Esophagus (tissue), 2 donors: ENCODE measurements at regions not wholly inside any gene's neighbourhood (a gene's known extent, or its start where the extent isn't known, plus 50 kb on each side); places are given as distances from the start of the nearest gene placed in this dataset.

ENCODE experiments used
- H3K27ac ChIP-seq, 2 donors: one replicate each; pipeline ENCODE4 v1.5.1; 2013; ENCODE audit warnings: low read depth in 2 of 2, mild to moderate bottlenecking in 2 of 2, inconsistent platforms in 1 of 2, low read length in 1 of 2, moderate library complexity in 1 of 2
- H3K27me3 ChIP-seq, 2 donors: one replicate each; pipeline ENCODE4 v1.6.1; 2013; ENCODE audit warnings: low read length in 2 of 2, control low read depth in 1 of 2, mild to moderate bottlenecking in 1 of 2; ENCODE audit not compliant: insufficient read depth in 2 of 2, control insufficient read depth in 1 of 2
- H3K36me3 ChIP-seq, 2 donors: one replicate each; pipeline ENCODE4 v1.6.1; 2013; ENCODE audit warnings: low read length in 1 of 2; ENCODE audit not compliant: control insufficient read depth in 2 of 2, insufficient read depth in 2 of 2
- H3K4me1 ChIP-seq, 2 donors: one replicate each; pipeline ENCODE4 v1.6.1; 2013; ENCODE audit warnings: low read length in 1 of 2; ENCODE audit not compliant: control insufficient read depth in 2 of 2, insufficient read depth in 2 of 2
- H3K4me3 ChIP-seq, 2 donors: one replicate each; pipeline ENCODE4 v1.5.1; 2013; ENCODE audit warnings: low read length in 2 of 2, mild to moderate bottlenecking in 2 of 2, low read depth in 1 of 2, moderate library complexity in 1 of 2
- H3K9me3 ChIP-seq, 2 donors: one replicate each; pipeline ENCODE4 v1.6.1; 2013; ENCODE audit warnings: mild to moderate bottlenecking in 2 of 2, low read depth in 1 of 2, low read length in 1 of 2, moderate library complexity in 1 of 2; ENCODE audit not compliant: control insufficient read depth in 2 of 2, insufficient read depth in 1 of 2
- WGBS, 2 donors: extraction: QIAGEN DNeasy Blood & Tissue Kit; methylation state at CpG; one replicate each; pipeline ENCODE4 v1.1.7; 2013; 5-methylcytosine and 5-hydroxymethylcytosine counted together
- donor health status: healthy with polysubstance abuse.
- donor health status: Bipolar disorder and iron deficiency.

DNA sequence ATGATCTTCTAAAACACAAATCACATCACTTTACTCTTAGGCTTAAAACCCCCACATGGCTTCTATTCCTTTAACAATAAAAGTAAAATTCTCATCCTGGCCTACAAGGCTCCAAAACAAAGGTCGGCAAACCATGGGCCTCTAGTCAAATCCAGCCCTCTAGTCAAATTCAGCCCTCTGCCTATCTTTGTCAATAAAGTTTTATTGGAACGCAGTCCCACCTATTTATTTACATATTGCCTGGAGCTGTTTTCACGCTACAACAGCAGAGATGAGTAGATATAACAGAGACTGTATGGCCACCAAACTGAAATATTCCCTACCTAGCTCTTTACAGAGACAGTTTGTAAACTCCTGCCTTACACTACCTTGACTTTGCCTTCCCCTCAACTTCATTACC is 178.8 kb downstream of the PTPN20 start:
- Histone ChIP-seq H3K27me3 (peaks cover 0 to 3% of the 10 kb centered on the region in 2 donors), H3K9me3 (peaks cover 0 to 2% of the 10 kb centered on the region in 2 donors), H3K36me3 (no peaks in the 10 kb centered on the region), H3K4me1 (no peaks in the 10 kb centered on the region), H3K27ac (no peak overlapping the region), H3K4me3 (no peak overlapping the region)
- WGBS, 2 donors, result 92 to 95% methylated on average over 3 of the region's 3 CpGs

DNA sequence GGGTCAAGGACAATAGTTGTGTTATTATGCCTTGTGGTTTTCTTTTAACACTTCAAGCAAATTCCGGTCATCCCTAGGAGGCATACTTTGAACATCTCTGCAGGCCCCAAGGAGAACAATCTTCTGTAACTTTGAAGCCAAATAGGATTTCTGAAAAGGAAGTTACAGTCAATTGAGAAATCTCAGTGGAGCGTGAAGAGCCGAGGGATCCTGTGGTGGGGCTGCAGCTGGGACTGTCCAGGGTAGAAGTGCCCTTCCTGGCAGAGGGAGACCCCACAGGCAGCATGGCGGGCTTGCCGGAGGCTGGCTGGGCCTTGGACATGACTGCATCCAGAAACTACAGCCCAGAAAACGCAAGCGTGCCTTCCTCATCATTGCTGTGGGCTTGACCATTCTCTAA is 179.7 kb downstream of the PTPN20 start:
- no peak overlapping the region for H3K27ac ChIP-seq
- no peak overlapping the region for H3K4me3 ChIP-seq
- H3K9me3 ChIP-seq, result peaks cover 0 to 2% of the 10 kb centered on the region in 2 donors
- peaks cover 0 to 3% of the 10 kb centered on the region in 2 donors for H3K27me3 ChIP-seq
- no peaks in the 10 kb centered on the region for H3K36me3 ChIP-seq
- H3K4me1 ChIP-seq, result no peaks in the 10 kb centered on the region
- WGBS, 2 donors, result 68 to 85% methylated on average over 7 of the region's 7 CpGs

DNA sequence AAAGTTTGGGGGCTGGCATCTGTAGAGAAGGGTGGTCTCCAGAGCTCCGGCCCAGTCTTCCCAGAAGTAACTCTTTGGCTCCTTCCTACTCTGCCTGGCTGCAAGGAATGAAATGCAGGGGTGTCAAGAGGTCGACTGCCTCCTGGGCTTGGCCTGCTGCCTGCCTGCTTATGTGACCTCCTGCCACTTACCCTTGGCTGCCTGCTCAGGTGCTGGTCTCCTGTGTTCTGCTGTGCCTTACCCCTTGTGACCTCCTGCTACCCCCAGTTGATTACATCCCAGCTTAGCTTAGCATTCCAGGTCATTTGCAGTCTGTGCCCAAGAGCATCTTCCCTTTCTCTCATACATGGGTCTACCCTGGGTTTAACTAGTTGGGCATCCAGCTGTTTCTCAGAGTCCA is 180.2 kb downstream of the PTPN20 start:
- H3K4me3 ChIP-seq, result no peak overlapping the region
- no peaks in the 10 kb centered on the region for H3K4me1 ChIP-seq
- peaks cover 0 to 3% of the 10 kb centered on the region in 2 donors for H3K27me3 ChIP-seq
- no peaks in the 10 kb centered on the region for H3K36me3 ChIP-seq
- peaks cover 0 to 2% of the 10 kb centered on the region in 2 donors for H3K9me3 ChIP-seq
- WGBS, 2 donors, result 77 to 80% methylated on average over 2 of the region's 2 CpGs
- no peak overlapping the region for H3K27ac ChIP-seq

DNA sequence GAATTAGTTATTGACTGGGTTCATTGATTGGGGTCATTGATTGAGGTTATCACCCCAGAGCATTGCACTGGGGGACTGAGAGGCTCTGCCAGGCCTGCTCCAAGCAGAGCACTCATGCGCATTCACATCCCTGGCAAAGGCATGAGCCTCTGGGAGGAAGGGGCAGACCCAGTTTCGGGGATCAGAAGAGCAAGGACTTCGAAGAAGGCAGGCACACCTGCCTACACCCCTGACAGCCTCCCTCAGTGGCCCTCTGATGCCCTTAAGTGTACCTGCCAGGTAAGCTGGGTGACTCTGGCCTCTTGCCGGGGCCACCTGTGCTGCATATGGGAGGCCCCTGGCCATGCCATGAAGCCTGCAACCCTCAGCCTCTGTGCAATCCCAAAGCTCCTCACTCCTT is 181.1 kb downstream of the PTPN20 start:
- no peaks in the 10 kb centered on the region for H3K4me1 ChIP-seq
- H3K9me3 ChIP-seq, result peaks cover 0 to 2% of the 10 kb centered on the region in 2 donors
- WGBS, 2 donors, result 87 to 97% methylated on average over 4 of the region's 4 CpGs
- H3K4me3 ChIP-seq, result no peak overlapping the region
- peaks cover 0 to 3% of the 10 kb centered on the region in 2 donors for H3K27me3 ChIP-seq
- H3K36me3 ChIP-seq, result no peaks in the 10 kb centered on the region
- no peak overlapping the region for H3K27ac ChIP-seq

- 59 to 65% methylated on average over 5 of the region's 5 CpGs for WGBS, 2 donors
- Histone ChIP-seq H3K9me3 (peaks cover 0 to 2% of the 10 kb centered on the region in 2 donors), H3K27ac (no peak overlapping the region)
Observed at GRCh38 chr10:47092831-47093230, 181.6 kb downstream of the PTPN20 start.

GRCh38 chr10:47094126-47094525 is 182.9 kb downstream of the PTPN20 start:
- Histone ChIP-seq H3K27me3 (peaks cover 0 to 3% of the 10 kb centered on the region in 2 donors), H3K36me3 (no peaks in the 10 kb centered on the region), H3K9me3 (peaks cover 0 to 2% of the 10 kb centered on the region in 2 donors), H3K4me1 (no peaks in the 10 kb centered on the region), H3K4me3 (no peak overlapping the region), H3K27ac (no peak overlapping the region)
- WGBS, 2 donors, result 73 to 79% methylated on average over 9 of the region's 9 CpGs

More at GRCh38 chr10:47092831-47093230, 181.6 kb downstream of the PTPN20 start:
- Histone ChIP-seq H3K36me3 (no peaks in the 10 kb centered on the region), H3K27me3 (peaks cover 0 to 3% of the 10 kb centered on the region in 2 donors), H3K4me3 (no peak overlapping the region), H3K4me1 (no peaks in the 10 kb centered on the region)

DNA sequence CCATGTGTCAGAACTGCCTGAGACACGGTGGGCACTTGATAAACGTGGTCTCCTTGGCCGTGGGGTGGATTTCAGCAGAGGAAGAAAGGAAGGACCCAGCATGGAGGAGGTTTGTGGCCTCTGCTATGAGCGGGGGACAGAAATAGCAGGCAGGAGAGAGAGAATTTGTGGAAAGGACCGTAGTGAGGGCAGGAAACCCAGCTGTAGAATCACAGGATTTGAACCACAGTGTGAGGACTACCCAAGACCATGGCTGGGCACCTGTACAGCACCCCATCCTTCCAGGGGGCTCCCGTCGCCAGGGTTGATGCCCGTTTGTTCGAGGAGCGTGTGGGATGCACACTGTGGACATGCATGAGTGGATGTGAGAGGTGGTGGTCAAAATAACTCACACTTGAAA is 183.4 kb downstream of the PTPN20 start:
- Histone ChIP-seq H3K4me3 (no peak overlapping the region), H3K9me3 (peaks cover 0 to 2% of the 10 kb centered on the region in 2 donors), H3K27me3 (no peaks in the 10 kb centered on the region), H3K36me3 (no peaks in the 10 kb centered on the region), H3K27ac (no peak overlapping the region), H3K4me1 (no peaks in the 10 kb centered on the region)
- WGBS, 2 donors, result 88 to 90% methylated on average over 10 of the region's 10 CpGs

DNA sequence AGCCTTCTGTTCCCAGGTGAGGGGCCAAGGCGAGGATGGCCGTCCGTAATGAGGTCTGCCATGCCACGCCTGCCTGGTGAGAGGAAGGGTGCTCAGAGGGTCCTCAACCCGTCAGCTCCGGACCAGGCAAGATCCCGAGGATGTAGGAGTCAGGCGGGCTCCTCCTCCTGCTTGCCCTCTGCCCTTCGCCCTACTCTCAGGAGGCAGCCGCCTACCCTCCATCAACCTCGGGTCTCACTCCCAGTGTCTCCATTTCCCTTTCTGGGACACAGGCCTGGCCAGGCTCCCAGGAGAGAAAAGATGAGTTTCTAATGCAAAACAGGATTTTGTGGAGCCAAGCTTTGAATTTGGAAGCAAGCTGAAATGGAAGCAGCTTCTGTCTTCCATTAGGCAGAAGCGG is 184.0 kb downstream of the PTPN20 start:
- H3K36me3 ChIP-seq, result no peaks in the 10 kb centered on the region
- 92 to 97% methylated on average over 12 of the region's 12 CpGs for WGBS, 2 donors
- no peak overlapping the region for H3K4me3 ChIP-seq

DNA sequence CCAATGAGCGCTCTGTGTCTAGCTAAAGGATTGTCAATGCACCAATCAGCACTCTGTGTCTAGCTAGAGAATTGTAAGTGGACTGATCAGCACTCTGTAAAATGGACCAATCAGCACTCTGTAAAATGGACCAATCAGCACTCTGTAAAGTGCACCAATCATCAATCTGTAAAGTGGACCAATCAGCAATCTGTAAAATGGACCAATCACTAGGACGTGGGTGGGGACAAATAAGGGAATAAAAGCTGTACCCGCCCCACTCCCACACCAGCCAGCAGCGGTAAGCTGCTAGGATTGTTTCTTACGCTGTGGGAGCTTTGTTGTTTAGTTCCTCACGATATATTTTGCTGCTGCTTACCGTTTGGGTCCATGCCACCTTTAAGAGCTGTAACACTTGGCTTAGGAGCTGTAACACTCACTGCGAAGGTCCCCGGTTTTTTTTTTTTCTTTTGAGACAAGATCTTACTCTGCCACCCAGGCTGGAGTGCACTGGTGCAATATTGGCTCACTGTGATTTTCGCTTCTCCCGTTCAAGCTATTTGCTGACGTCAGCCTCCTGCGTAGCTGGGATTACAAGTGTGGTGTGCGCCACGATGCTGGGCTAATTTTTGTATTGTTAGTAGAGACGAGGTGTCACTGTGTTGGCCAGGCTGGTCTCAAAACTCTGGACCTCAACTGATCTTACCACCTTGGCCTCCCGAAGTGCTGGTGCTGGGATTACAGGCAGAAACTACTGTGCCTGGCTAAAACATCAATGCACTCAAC is 184.8 kb downstream of the PTPN20 start:
- no peaks in the 10 kb centered on the region for H3K36me3 ChIP-seq
- no peaks in the 10 kb centered on the region for H3K4me1 ChIP-seq
- H3K9me3 ChIP-seq, result peaks cover 0 to 2% of the 10 kb centered on the region in 2 donors
- no peak overlapping the region for H3K4me3 ChIP-seq
- H3K27me3 ChIP-seq, result no peaks in the 10 kb centered on the region
- H3K27ac ChIP-seq, result no peak overlapping the region
- WGBS, 2 donors, result 85 to 91% methylated on average over 17 of the region's 17 CpGs

More for the DNA sequence above, 184.0 kb downstream of the PTPN20 start:
- no peaks in the 10 kb centered on the region for H3K4me1 ChIP-seq
- H3K9me3 ChIP-seq, result peaks cover 0 to 2% of the 10 kb centered on the region in 2 donors
- H3K27me3 ChIP-seq, result no peaks in the 10 kb centered on the region
- no peak overlapping the region for H3K27ac ChIP-seq

- H3K4me3 ChIP-seq, result no peak overlapping the region
- H3K36me3 ChIP-seq, result no peaks in the 10 kb centered on the region
- peaks cover 0 to 2% of the 10 kb centered on the region in 2 donors for H3K27me3 ChIP-seq
- H3K27ac ChIP-seq, result no peak overlapping the region
- 71 to 85% methylated on average over 3 of the region's 3 CpGs for WGBS, 2 donors
- H3K9me3 ChIP-seq, result peaks cover 0 to 2% of the 10 kb centered on the region in 2 donors
- no peaks in the 10 kb centered on the region for H3K4me1 ChIP-seq
Observed at GRCh38 chr10:47098238-47098637, 187.0 kb downstream of the PTPN20 start.
